ENCODE measurements at regions not wholly inside any gene's neighbourhood (a gene's known extent, or its start where the extent isn't known, plus 50 kb on each side); places are given as distances from the start of the nearest gene placed in this dataset.

DNA sequence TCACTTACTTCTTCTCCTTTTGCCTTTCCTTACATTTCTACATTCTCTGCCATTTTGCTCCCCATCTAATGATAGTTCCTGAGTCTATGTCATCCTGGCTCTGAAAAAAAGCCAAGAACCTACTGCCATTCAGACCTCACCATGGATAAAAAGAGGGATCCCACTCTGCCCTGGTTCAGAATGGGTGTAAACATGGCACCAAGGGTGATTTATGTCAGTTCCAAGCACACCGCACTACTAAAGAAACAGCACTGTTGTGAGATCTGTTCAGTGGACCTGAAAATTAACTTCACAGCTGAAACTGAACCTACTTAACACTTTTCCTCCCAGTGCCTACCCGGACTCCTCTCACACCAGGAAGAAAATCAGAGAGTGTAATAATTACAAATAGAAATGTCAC is 72.3 kb upstream of the NTPCR start:
- intact Hi-C loops (cut with DNase I): no loop called here
- ATAC-seq (no peak), DNase-seq (no peak)
- H3K27me3 ChIP-seq: no peaks in the 10 kb centered on the region
- no peaks in the 10 kb centered on the region for H3K4me1 ChIP-seq
- no peak overlapping the region for H3K27ac ChIP-seq
- no peaks in the 10 kb centered on the region for H3K36me3 ChIP-seq
- 81% methylated on average over 2 of the region's 2 CpGs for WGBS (ENCODE audit: insufficient coverage, low coverage, low lambda C conversion rate, missing lambda C conversion rate)
- H3K4me3 ChIP-seq: no peak overlapping the region
- H3K9me3 ChIP-seq: no peaks in the 10 kb centered on the region
- TF ChIP-seq CTCF (IDR thresholded peaks at IDR 0.05) (no peak), POLR2A (IDR thresholded peaks at IDR 0.05) (no peak)

GRCh38 chr1:232880354-232880753 is 70.1 kb upstream of the NTPCR start:
- H3K27me3 ChIP-seq: no peaks in the 10 kb centered on the region
- H3K9me3 ChIP-seq: no peaks in the 10 kb centered on the region
- no peak overlapping the region for H3K4me3 ChIP-seq
- H3K36me3 ChIP-seq: no peaks in the 10 kb centered on the region
- H3K27ac ChIP-seq: no peak overlapping the region
- WGBS (ENCODE audit: insufficient coverage, low coverage, low lambda C conversion rate, missing lambda C conversion rate): 56% methylated on average over 3 of the region's 3 CpGs
- no peak for DNase-seq
- H3K4me1 ChIP-seq: no peaks in the 10 kb centered on the region
- ATAC-seq: peak; percentile 48 to 62 (median 50)
- TF ChIP-seq CTCF (IDR thresholded peaks at IDR 0.05): peak; percentile 29 to 59 (median 48)
- TF ChIP-seq POLR2A (IDR thresholded peaks at IDR 0.05): no peak
- intact Hi-C loops (cut with DNase I): no loop called here

GRCh38 chr1:232883992-232884661 is 66.3 kb upstream of the NTPCR start:
- DNase-seq (no peak), ATAC-seq (no peak)
- no peaks in the 10 kb centered on the region for H3K4me1 ChIP-seq
- H3K27ac ChIP-seq: no peak overlapping the region
- H3K27me3 ChIP-seq: no peaks in the 10 kb centered on the region
- WGBS (ENCODE audit: insufficient coverage, low coverage, low lambda C conversion rate, missing lambda C conversion rate): 69% methylated on average over 2 of the region's 4 CpGs
- intact Hi-C loops (cut with DNase I): no loop called here
- TF ChIP-seq CTCF (IDR thresholded peaks at IDR 0.05): no peak
- no peak for TF ChIP-seq POLR2A (IDR thresholded peaks at IDR 0.05)
- H3K36me3 ChIP-seq: no peaks in the 10 kb centered on the region
- no peaks in the 10 kb centered on the region for H3K9me3 ChIP-seq
- H3K4me3 ChIP-seq: no peak overlapping the region

DNA sequence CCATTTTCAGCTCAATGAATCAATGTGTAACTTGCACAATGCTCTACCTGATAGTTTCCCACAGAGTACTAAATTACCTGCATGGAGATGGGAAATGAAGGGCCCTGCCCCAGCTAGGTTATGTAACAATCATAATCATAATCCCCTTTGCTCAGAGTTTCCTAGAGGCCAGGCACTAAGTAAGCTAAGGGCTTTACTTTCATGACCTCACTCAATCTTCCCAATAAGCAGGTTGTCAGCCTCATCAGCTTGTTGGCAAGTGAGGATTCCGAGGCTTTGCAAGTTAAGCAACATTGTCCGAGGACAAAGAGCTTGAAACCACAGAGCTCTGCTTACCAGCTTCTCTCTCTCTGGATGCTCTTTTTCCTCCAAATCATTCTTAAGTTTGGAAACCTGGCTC is 64.1 kb upstream of the NTPCR start:
- H3K36me3 ChIP-seq: no peaks in the 10 kb centered on the region
- WGBS (ENCODE audit: insufficient coverage, low coverage, low lambda C conversion rate, missing lambda C conversion rate): 82% methylated on average over 2 of the region's 2 CpGs
- DNase-seq: no peak
- ATAC-seq: no peak
- H3K9me3 ChIP-seq: no peaks in the 10 kb centered on the region
- no peak for TF ChIP-seq CTCF (IDR thresholded peaks at IDR 0.05)
- no peak for TF ChIP-seq POLR2A (IDR thresholded peaks at IDR 0.05)
- no peak overlapping the region for H3K27ac ChIP-seq
- H3K4me1 ChIP-seq: no peaks in the 10 kb centered on the region
- no peaks in the 10 kb centered on the region for H3K27me3 ChIP-seq
- intact Hi-C loops (cut with DNase I): no loop called here
- H3K4me3 ChIP-seq: no peak overlapping the region
